Vagina (tissue), 2 donors: ENCODE measurements at regions not wholly inside any gene's neighbourhood (a gene's known extent, or its start where the extent isn't known, plus 50 kb on each side); places are given as distances from the start of the nearest gene placed in this dataset.

ENCODE experiments used
- CTCF ChIP-seq, 3 experiments: fragments of 450-650 bp in 2 of 3; fragments of 200-600 bp in 1 of 3; sonication (generic) in 1 of 3; IDR thresholded peaks; one replicate each; pipeline ENCODE4 v1.5.1; 2017 to 2019; ENCODE audit warnings: antibody characterized with exemption in 3 of 3, mild to moderate bottlenecking in 2 of 3, moderate library complexity in 2 of 3
- POLR2A ChIP-seq, 2 donors: fragments of 450-650 bp; IDR thresholded peaks; one replicate each; pipeline ENCODE4 v1.6.1; 2017; ENCODE audit warnings: antibody characterized with exemption in 2 of 2, mild to moderate bottlenecking in 2 of 2, moderate library complexity in 2 of 2
- POLR2AphosphoS5 ChIP-seq, 2 donors: sonication (generic); formaldehyde crosslinking; IDR thresholded peaks; one replicate each; pipeline ENCODE4 v1.9.0; 2017; ENCODE audit warnings: antibody characterized with exemption in 2 of 2, mild to moderate bottlenecking in 2 of 2, low read depth in 1 of 2; ENCODE audit not compliant: insufficient read depth in 1 of 2

- TF ChIP-seq CTCF (IDR thresholded peaks at IDR 0.05) (no peak), POLR2AphosphoS5 (IDR thresholded peaks at IDR 0.05; ENCODE audit: insufficient read depth in 1 of 2, low read depth in 1 of 2) (no peak), POLR2A (IDR thresholded peaks at IDR 0.05) (no peak)
Observed at GRCh38 chr11:130766650-130767565, 149.4 kb downstream of the SNX19 start.
